H1 (cell line): ENCODE measurements at regions not wholly inside any gene's neighbourhood (a gene's known extent, or its start where the extent isn't known, plus 50 kb on each side); places are given as distances from the start of the nearest gene placed in this dataset.

Experiments used
- EGR1 ChIP-seq: IDR thresholded peaks from 2 replicates; pipeline ENCODE4 v1.6.1; 2011; ENCODE audit warnings: low read depth, low read length, borderline replicate concordance
- KDM5A ChIP-seq: fragments of 200-600 bp; IDR thresholded peaks from 2 replicates; pipeline ENCODE4 v1.7.1; 2012; ENCODE audit warnings: mild to moderate bottlenecking, low read length, inconsistent platforms, mixed read lengths
- RBBP5 ChIP-seq: IDR thresholded peaks from 2 replicates; pipeline ENCODE4 v1.7.1; 2012; ENCODE audit warnings: low read depth, mild to moderate bottlenecking, inconsistent platforms, low read length, moderate library complexity, borderline replicate concordance
- SIN3A ChIP-seq, 2 experiments: IDR thresholded peaks in 1 of 2; conservative IDR thresholded peaks in 1 of 2; 2 replicates each; pipeline ENCODE4 v1.6.1; 2011 to 2012; ENCODE audit warnings: low read length in 2 of 2, improper control_type of control experiment in 1 of 2, low read depth in 1 of 2, mild to moderate bottlenecking in 1 of 2
- TAF1 ChIP-seq: IDR thresholded peaks from 2 replicates; pipeline ENCODE4 v1.6.1; 2011; ENCODE audit warnings: mild to moderate bottlenecking, low read depth, low read length

- TF ChIP-seq TAF1, result no peak
- no peak for TF ChIP-seq EGR1
- TF ChIP-seq KDM5A, result no peak
- no peak for TF ChIP-seq SIN3A (conservative IDR thresholded peaks at IDR 0.05 in 1 of 2, IDR thresholded peaks at IDR 0.05 in 1 of 2; ENCODE audit: low read depth in 1 of 2, low read length in 2 of 2)
- no peak for TF ChIP-seq RBBP5
These were observed 143.6 kb upstream of the UBE2E1 start (continued) for GRCh38 chr3:23662079-23662617.
